Activated CD4-positive, alpha-beta T cell treated with anti-CD3 and anti-CD28 coated beads, Interleukin-2, amount 10 ng/mL, durations not matched to agents 7 days and 5 days (primary cell): ENCODE measurements at regions not wholly inside any gene's neighbourhood (a gene's known extent, or its start where the extent isn't known, plus 50 kb on each side); places are given as distances from the start of the nearest gene placed in this dataset.
A peak's percentile ranks its signal among the peaks of the same experiment; 100 is the strongest.
"Not testable (repeated sequence)": the region's sequence is repeated elsewhere in the genome, so short reads cannot be mapped to it uniquely, and the experiment has no call there.

Source experiments
- CTCF ChIA-PET: fragments of 350-600 bp; sonication (Branson Sonifier 250); formaldehyde crosslinking; loops from one replicate; lab custom pipeline; 2021; ENCODE audit warnings: antibody characterized with exemption; lab: Charles Lee
- POLR2A ChIA-PET: fragments of 350-600 bp; sonication (Branson Sonifier 250); formaldehyde crosslinking; loops from one replicate; lab custom pipeline; 2021; ENCODE audit warnings: antibody characterized with exemption; lab: Charles Lee
- DNase-seq: peaks from one replicate; pipeline ENCODE4 v3.0.0-alpha.2; 2020
- H3K27ac Mint-ChIP-seq: one replicate; pipeline ENCODE4 v1.8.0; 2021; ENCODE audit warnings: mild to moderate bottlenecking, moderate library complexity, mixed read lengths
- H3K27me3 Mint-ChIP-seq: one replicate; pipeline ENCODE4 v1.8.0; 2021; ENCODE audit warnings: mixed read lengths
- H3K36me3 Mint-ChIP-seq: one replicate; pipeline ENCODE4 v1.8.0; 2021; ENCODE audit warnings: low read depth, mixed read lengths
- H3K4me1 Mint-ChIP-seq: one replicate; pipeline ENCODE4 v1.8.0; 2021; ENCODE audit warnings: mixed read lengths
- H3K4me3 Mint-ChIP-seq: one replicate; pipeline ENCODE4 v1.8.0; 2021; ENCODE audit warnings: mild to moderate bottlenecking, moderate library complexity, mixed read lengths
- H3K9me3 Mint-ChIP-seq: one replicate; pipeline ENCODE4 v1.8.0; 2021; ENCODE audit warnings: mixed read lengths

GRCh38 chr6:109260701-109261100 is 121.6 kb downstream of the CD164 start:
- no peaks in the 10 kb centered on the region for H3K9me3 Mint-ChIP-seq
- H3K4me3 Mint-ChIP-seq: no peak overlapping the region
- no peaks in the 10 kb centered on the region for H3K4me1 Mint-ChIP-seq
- H3K27ac Mint-ChIP-seq: no peak overlapping the region
- no peak for DNase-seq
- CTCF ChIA-PET: no interaction called here
- no peaks in the 10 kb centered on the region for H3K36me3 Mint-ChIP-seq
- peaks cover 6% of the 10 kb centered on the region for H3K27me3 Mint-ChIP-seq
- POLR2A ChIA-PET: no interaction called here

DNA sequence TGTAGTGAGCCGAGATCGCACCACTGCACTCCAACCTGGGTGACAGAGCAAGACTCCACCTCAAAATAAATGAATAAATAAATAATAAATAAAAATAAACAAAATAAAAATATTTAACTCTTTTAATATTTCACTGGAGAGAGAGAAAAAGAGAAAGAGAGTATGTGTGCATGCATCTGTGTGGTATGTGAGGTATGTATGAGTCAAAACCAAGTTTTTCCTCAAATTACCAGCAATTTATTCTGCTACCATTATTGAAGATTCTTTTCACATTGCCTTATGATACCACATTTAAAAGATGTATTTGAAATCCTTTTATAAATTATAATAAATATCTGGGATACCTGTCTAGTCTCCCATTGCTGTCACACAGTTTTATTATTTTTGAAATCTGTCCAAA is 122.1 kb downstream of the CD164 start:
- H3K4me3 Mint-ChIP-seq: no peak overlapping the region
- no peak overlapping the region for H3K27ac Mint-ChIP-seq
- CTCF ChIA-PET: no interaction called here
- DNase-seq: no peak
- no peaks in the 10 kb centered on the region for H3K9me3 Mint-ChIP-seq
- POLR2A ChIA-PET: no interaction called here
- peaks cover 6% of the 10 kb centered on the region for H3K27me3 Mint-ChIP-seq
- no peaks in the 10 kb centered on the region for H3K4me1 Mint-ChIP-seq
- no peaks in the 10 kb centered on the region for H3K36me3 Mint-ChIP-seq

DNA sequence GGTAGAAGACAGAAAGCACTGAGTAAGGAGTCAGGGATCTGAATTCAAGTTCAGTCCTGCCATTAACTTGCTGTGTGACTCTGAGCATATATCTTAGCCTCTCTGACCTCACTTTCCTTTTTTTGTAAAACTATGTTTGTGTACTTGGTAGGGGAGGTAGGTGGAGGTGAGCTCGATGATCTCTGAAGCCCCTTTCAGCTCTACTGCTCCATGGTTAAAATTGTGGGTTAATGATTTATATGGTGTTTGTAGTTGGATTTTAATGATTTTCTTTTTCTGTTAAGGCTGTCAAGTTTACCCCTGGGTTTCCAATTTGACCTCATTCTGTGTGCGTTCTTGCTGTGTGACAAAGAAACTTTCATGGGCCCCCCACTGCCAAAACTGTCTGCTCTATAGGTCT is 124.1 kb downstream of the CD164 start:
- Mint-ChIP-seq H3K36me3 (no peaks in the 10 kb centered on the region), H3K9me3 (no peaks in the 10 kb centered on the region), H3K27ac (no peak overlapping the region), H3K4me1 (no peaks in the 10 kb centered on the region), H3K4me3 (no peak overlapping the region), H3K27me3 (no peaks in the 10 kb centered on the region)
- ChIA-PET CTCF (interaction anchor here (0.5 to 1.5 kb wide), 3 partner anchors 12 to 69 kb away, joined by 3 to 4 read pairs (median 3); no protein-coding TSS in a partner anchor), POLR2A (no interaction called here)
- DNase-seq: no peak

DNA sequence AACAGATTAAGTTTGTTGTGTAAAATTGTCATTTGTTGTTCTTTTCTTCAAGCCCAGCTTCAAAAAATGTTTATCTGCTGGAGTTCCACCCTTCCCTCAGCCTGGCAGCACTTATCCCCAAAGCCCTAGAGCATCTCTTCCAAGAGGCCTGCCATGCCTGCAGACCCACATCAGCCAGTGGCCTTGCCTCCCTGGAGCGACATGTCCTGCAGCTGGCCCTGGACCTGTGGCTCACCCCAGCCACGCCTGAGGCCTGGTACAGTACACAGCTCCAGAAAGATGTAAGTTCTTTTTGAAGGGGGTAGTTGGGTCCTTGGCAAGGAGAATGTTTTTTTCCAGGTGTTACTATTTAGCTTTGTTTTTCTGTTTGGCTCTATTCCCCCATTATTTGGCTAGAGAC is 124.8 kb downstream of the CD164 start:
- CTCF ChIA-PET: interaction anchor here (0.6 to 1.5 kb wide), 3 partner anchors 12 to 150 kb away, joined by 3 to 5 read pairs (median 4); no protein-coding TSS in a partner anchor
- POLR2A ChIA-PET: no interaction called here
- Mint-ChIP-seq H3K9me3 (no peaks in the 10 kb centered on the region), H3K4me3 (no peak overlapping the region), H3K27me3 (no peaks in the 10 kb centered on the region), H3K36me3 (no peaks in the 10 kb centered on the region), H3K4me1 (no peaks in the 10 kb centered on the region), H3K27ac (no peak overlapping the region)
- no peak for DNase-seq

DNA sequence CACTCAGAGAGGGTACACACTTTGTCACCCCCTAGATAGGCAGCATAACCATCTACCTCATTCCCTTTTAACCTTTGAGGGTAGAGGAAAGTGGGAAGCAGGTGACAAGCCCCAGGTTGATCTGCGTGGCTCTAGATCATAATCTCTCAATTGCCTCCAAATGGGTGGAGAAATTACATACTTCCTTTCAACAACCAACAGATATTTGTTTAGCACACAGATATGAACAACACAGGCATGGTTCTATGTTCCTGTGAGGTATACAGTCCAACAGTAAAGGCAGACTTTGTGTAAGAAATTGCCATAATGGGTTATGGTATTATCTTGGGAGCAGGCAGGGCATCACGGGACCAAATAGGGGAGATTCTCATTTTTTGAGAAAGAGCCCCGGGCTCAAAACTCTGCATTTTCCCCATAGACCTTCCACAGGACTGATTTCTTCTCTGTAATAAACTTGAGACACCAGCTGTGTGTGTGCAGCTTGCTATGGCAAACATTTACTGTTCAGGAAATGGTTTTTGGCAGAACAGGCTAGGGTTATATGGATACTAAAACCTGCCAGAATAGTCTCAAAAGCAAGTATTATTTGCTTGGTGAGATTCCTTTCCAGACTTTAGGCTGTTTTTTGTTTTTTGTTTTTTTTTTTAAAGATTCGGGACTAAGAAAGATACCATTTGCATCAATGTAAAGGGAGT is 126.2 kb downstream of the CD164 start:
- no peak overlapping the region for H3K27ac Mint-ChIP-seq
- no peak overlapping the region for H3K4me3 Mint-ChIP-seq
- no peaks in the 10 kb centered on the region for H3K4me1 Mint-ChIP-seq
- ChIA-PET POLR2A (no interaction called here), CTCF (interaction anchor here (0.6 kb wide), 1 partner anchor 84 kb away, joined by 3 read pairs; no protein-coding TSS in a partner anchor)
- peaks cover 3% of the 10 kb centered on the region for H3K9me3 Mint-ChIP-seq
- DNase-seq: no peak
- no peaks in the 10 kb centered on the region for H3K27me3 Mint-ChIP-seq
- no peaks in the 10 kb centered on the region for H3K36me3 Mint-ChIP-seq

GRCh38 chr6:109255087-109255486 is 127.2 kb downstream of the CD164 start:
- Mint-ChIP-seq H3K27me3 (no peaks in the 10 kb centered on the region), H3K4me3 (no peak overlapping the region), H3K27ac (no peak overlapping the region), H3K36me3 (no peaks in the 10 kb centered on the region), H3K9me3 (peaks cover 3% of the 10 kb centered on the region), H3K4me1 (no peaks in the 10 kb centered on the region)
- ChIA-PET CTCF (no interaction called here), POLR2A (no interaction called here)
- DNase-seq: no peak

DNA sequence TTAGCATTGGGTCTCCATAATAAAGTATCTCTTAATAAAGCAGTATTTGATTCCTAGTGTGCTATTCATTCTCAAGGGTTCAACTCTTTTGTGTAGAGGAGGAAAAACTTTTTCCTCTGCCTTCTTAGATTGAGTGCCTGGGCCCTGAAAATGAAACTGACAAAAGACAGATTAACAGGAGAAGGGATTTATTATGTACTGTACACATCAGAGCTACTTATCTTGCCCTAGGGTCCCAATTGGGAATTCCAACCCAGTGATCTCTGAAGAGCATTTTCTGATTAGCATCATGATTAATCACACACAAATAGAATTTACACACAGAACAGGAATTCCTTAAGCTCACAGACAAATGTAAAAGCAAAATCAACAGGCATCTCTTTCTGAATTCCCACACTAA is 128.9 kb downstream of the CD164 start:
- H3K27ac Mint-ChIP-seq: no peak overlapping the region
- H3K36me3 Mint-ChIP-seq: no peaks in the 10 kb centered on the region
- ChIA-PET CTCF (no interaction called here), POLR2A (no interaction called here)
- H3K27me3 Mint-ChIP-seq: no peaks in the 10 kb centered on the region
- H3K4me1 Mint-ChIP-seq: no peaks in the 10 kb centered on the region
- H3K9me3 Mint-ChIP-seq: peaks cover 3% of the 10 kb centered on the region
- H3K4me3 Mint-ChIP-seq: no peak overlapping the region
- DNase-seq: no peak

DNA sequence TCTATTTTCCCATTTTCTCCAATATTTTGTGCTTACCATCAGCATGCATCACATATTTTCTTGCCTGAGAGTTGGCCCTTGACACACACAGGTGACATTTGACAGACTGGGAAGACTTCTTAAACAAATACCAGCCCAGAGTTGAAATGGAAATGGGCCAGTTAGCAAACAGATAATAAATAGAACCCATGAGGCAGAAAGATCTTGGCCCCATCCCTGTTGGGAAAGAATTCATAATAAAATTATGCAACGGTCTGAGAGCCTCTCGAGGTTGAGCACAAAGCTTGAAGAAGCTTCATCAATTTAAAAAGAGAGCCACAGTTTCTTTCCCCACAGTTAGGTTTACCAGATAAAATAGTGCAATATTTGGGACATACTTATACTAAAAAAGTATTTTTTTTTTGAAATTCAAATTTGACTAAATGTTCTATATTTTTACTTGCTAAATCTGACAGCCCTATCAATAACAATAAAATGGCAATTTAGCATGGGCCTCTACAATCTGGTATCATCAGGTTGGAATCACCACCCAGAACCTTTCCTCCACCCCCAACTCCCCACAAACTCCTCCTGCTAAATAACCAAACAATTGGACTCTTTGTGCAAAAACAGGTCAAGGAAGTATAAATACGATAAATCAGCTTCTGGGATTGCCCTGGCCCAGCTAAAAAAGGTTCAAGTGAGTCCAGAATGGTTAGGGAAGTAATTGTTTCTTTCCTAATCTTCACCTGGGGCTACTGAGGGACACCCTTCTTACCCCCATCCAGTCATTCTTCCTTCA is 129.8 kb downstream of the CD164 start:
- no peaks in the 10 kb centered on the region for H3K4me1 Mint-ChIP-seq
- CTCF ChIA-PET: interaction anchor here (1.1 kb wide), 1 partner anchor 65 kb away, joined by 3 read pairs; no protein-coding TSS in a partner anchor
- no peak overlapping the region for H3K4me3 Mint-ChIP-seq
- H3K9me3 Mint-ChIP-seq: peaks cover 3% of the 10 kb centered on the region
- POLR2A ChIA-PET: no interaction called here
- DNase-seq: no peak
- no peaks in the 10 kb centered on the region for H3K27me3 Mint-ChIP-seq
- no peak overlapping the region for H3K27ac Mint-ChIP-seq
- no peaks in the 10 kb centered on the region for H3K36me3 Mint-ChIP-seq

DNA sequence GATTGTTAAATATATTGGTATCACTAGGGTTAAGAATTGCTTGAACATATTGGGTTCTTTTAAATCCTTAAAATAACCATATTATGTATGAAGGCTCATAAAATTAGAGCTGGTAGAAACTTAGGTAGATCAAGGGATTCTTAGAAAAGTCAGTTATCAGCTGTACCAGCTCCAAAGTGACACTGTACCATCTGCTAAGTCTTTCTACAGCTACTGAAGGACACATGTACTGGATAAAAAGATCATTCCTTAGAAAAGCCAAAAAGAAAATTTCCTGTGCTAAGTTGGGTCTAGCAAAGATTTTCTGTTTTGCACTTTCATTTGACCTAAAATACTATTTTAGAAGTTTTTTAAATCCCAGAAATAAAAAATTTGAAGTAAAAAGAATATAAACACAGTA is 130.4 kb downstream of the CD164 start:
- H3K4me1 Mint-ChIP-seq: no peaks in the 10 kb centered on the region
- DNase-seq: no peak
- H3K27ac Mint-ChIP-seq: no peak overlapping the region
- ChIA-PET POLR2A (no interaction called here), CTCF (interaction anchor here (1.1 kb wide), 1 partner anchor 64 kb away, joined by 3 read pairs; no protein-coding TSS in a partner anchor)
- H3K36me3 Mint-ChIP-seq: no peaks in the 10 kb centered on the region
- no peaks in the 10 kb centered on the region for H3K27me3 Mint-ChIP-seq
- no peak overlapping the region for H3K4me3 Mint-ChIP-seq
- H3K9me3 Mint-ChIP-seq: peaks cover 3% of the 10 kb centered on the region

DNA sequence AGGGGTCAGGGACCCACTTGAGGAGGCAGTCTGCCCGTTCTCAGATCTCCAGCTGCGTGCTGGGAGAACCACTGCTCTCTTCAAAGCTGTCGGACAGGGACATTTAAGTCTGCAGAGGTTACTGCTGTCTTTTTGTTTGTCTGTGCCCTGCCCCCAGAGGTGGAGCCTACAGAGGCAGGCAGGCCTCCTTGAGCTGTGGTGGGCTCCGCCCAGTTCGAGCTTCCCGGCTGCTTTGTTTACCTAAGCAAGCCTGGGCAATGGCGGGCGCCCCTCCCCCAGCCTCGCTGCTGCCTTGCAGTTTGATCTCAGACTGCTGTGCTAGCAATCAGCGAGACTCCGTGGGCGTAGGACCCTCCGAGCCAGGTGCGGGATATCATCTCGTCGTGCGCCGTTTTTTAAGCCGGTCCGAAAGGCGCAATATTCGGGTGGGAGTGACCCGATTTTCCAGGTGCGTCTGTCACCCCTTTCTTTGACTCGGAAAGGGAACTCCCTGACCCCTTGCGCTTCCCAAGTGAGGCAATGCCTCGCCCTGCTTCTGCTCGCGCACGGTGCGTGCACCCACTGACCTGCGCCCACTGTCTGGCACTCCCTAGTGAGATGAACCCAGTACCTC is 131.6 kb downstream of the CD164 start:
- H3K9me3 Mint-ChIP-seq, H3K4me3 Mint-ChIP-seq, DNase-seq, H3K27ac Mint-ChIP-seq, POLR2A ChIA-PET, CTCF ChIA-PET, H3K27me3 Mint-ChIP-seq, H3K36me3 Mint-ChIP-seq, H3K4me1 Mint-ChIP-seq: not testable (repeated sequence)

- Mint-ChIP-seq H3K4me3 (no peak overlapping the region), H3K27me3 (no peaks in the 10 kb centered on the region)
- no peak for DNase-seq
Measured at GRCh38 chr6:109243863-109244825, 138.1 kb downstream of the CD164 start.

DNA sequence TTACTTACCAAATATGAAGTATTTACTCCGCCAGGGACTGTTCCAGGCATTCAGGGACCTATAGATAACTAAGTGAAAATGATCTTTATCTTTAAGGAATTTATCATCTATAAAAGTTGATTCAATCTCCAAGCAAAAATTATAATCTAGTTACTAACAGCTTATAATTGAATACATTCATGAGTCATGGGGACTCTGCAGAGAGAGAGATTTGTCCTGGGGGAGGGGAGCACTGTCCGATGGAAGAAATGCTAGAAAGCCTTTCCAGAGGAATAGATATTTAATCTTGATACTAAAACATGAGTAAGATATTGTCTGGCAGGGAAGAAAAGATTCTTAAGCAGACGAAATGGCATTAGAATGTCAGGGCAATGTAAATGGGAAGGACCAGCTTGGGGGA is 139.3 kb downstream of the CD164 start:
- H3K27ac Mint-ChIP-seq: no peak overlapping the region
- H3K36me3 Mint-ChIP-seq: peaks cover under 1% of the 10 kb centered on the region
- ChIA-PET POLR2A (no interaction called here), CTCF (no interaction called here)
- no peak for DNase-seq
- no peak overlapping the region for H3K4me3 Mint-ChIP-seq
- H3K9me3 Mint-ChIP-seq: peaks cover 2% of the 10 kb centered on the region
- peaks cover 15% of the 10 kb centered on the region for H3K4me1 Mint-ChIP-seq
- no peaks in the 10 kb centered on the region for H3K27me3 Mint-ChIP-seq

More at GRCh38 chr6:109243863-109244825, 138.1 kb downstream of the CD164 start:
- Mint-ChIP-seq H3K4me1 (peaks cover 15% of the 10 kb centered on the region), H3K9me3 (peaks cover 2% of the 10 kb centered on the region), H3K27ac (peak overlapping the region; percentile 38), H3K36me3 (no peaks in the 10 kb centered on the region)
- ChIA-PET CTCF (no interaction called here), POLR2A (no interaction called here)
